Tibial nerve (tissue), 4 donors: ENCODE measurements at regions not wholly inside any gene's neighbourhood (a gene's known extent, or its start where the extent isn't known, plus 50 kb on each side); places are given as distances from the start of the nearest gene placed in this dataset.
"Not testable (repeated sequence)": the region's sequence is repeated elsewhere in the genome, so short reads cannot be mapped to it uniquely, and the experiment has no call there.

Experiments used
- DNase-seq, 2 donors: peaks; one replicate each; pipeline ENCODE4 v3.0.0-alpha.2; 2019; ENCODE audit warnings: low spot score in 2 of 2
- H3K27ac ChIP-seq, 4 donors: fragments of 200-600 bp; sonication (generic) in 3 of 4; one replicate each; pipeline ENCODE4 v1.5.1; 2017 to 2019; ENCODE audit warnings: mild to moderate bottlenecking in 1 of 4
- H3K27me3 ChIP-seq, 2 donors: fragments of 200-600 bp; sonication (generic) in 1 of 2; one replicate each; pipeline versions ENCODE4 v1.5.1 to v1.6.0; 2017 to 2019
- H3K36me3 ChIP-seq, 3 donors: fragments of 200-600 bp; sonication (generic); one replicate each; pipeline ENCODE4 v1.5.1; 2018 to 2019
- H3K4me1 ChIP-seq, 4 donors: fragments of 200-600 bp; sonication (generic) in 3 of 4; one replicate each; pipeline ENCODE4 v1.5.1; 2017 to 2019
- H3K4me3 ChIP-seq, 4 donors: fragments of 200-600 bp; sonication (generic) in 3 of 4; one replicate each; pipeline ENCODE4 v1.5.1; 2017 to 2019; ENCODE audit warnings: mild to moderate bottlenecking in 1 of 4, moderate library complexity in 1 of 4
- H3K9me3 ChIP-seq, 4 donors: fragments of 200-600 bp; sonication (generic) in 3 of 4; one replicate each; pipeline ENCODE4 v1.5.1; 2017 to 2019
- CTCF ChIP-seq, 5 experiments: fragments of 200-600 bp in 3 of 5; fragments of 450-650 bp in 2 of 5; sonication (generic) in 3 of 5; IDR thresholded peaks; one replicate each; pipeline ENCODE4 v1.5.1; 2016 to 2019; ENCODE audit warnings: antibody characterized with exemption in 5 of 5, mild to moderate bottlenecking in 3 of 5, moderate library complexity in 2 of 5
- EP300 ChIP-seq, 2 donors: sonication (generic); formaldehyde crosslinking; IDR thresholded peaks; one replicate each; pipeline ENCODE4 v1.6.1; 2017; ENCODE audit warnings: antibody characterized with exemption in 2 of 2, mild to moderate bottlenecking in 1 of 2
- POLR2A ChIP-seq, 2 donors: fragments of 450-650 bp; IDR thresholded peaks; one replicate each; pipeline ENCODE4 v1.6.1; 2017; ENCODE audit warnings: antibody characterized with exemption in 2 of 2, mild to moderate bottlenecking in 2 of 2, moderate library complexity in 2 of 2
- WGBS, 2 donors: methylation state at CpG; one replicate each; pipeline ENCODE4 v1.1.5; 2018; 5-methylcytosine and 5-hydroxymethylcytosine counted together

GRCh38 chr14:22249770-22250169 is 339.3 kb downstream of the DAD1 start:
- DNase-seq = no peak
- H3K27ac ChIP-seq = no peak overlapping the region
- no peak for TF ChIP-seq POLR2A (IDR thresholded peaks at IDR 0.05)
- H3K4me1 ChIP-seq = no peaks in the 10 kb centered on the region
- no peaks in the 10 kb centered on the region for H3K36me3 ChIP-seq
- WGBS, 2 donors = 49 to 50% methylated on average over 4 of the region's 4 CpGs
- H3K9me3 ChIP-seq = no peaks in the 10 kb centered on the region
- no peaks in the 10 kb centered on the region for H3K27me3 ChIP-seq
- no peak overlapping the region for H3K4me3 ChIP-seq

- H3K4me3 ChIP-seq = no peak overlapping the region
- no peaks in the 10 kb centered on the region for H3K4me1 ChIP-seq
- 87 to 91% methylated on average over 6 of the region's 6 CpGs for WGBS, 2 donors
- H3K36me3 ChIP-seq = no peaks in the 10 kb centered on the region
- no peak overlapping the region for H3K27ac ChIP-seq
- no peaks in the 10 kb centered on the region for H3K9me3 ChIP-seq
- TF ChIP-seq POLR2A (IDR thresholded peaks at IDR 0.05) (no peak), EP300 (IDR thresholded peaks at IDR 0.05) (no peak), CTCF (IDR thresholded peaks at IDR 0.05) (no peak)
- no peak for DNase-seq
- H3K27me3 ChIP-seq = no peaks in the 10 kb centered on the region
These were observed 344.9 kb downstream of the DAD1 start for GRCh38 chr14:22243971-22244581.

GRCh38 chr14:22238320-22238719 is 350.7 kb downstream of the DAD1 start:
- H3K4me1 ChIP-seq = not testable (repeated sequence)

GRCh38 chr14:22233377-22233776 is 355.6 kb downstream of the DAD1 start:
- Histone ChIP-seq H3K36me3 (no peaks in the 10 kb centered on the region), H3K4me3 (no peak overlapping the region), H3K9me3 (peaks cover 0 to 12% (median 0%) of the 10 kb centered on the region in 4 donors), H3K27ac (no peak overlapping the region), H3K27me3 (no peaks in the 10 kb centered on the region), H3K4me1 (no peaks in the 10 kb centered on the region)
- no peak for DNase-seq
- TF ChIP-seq POLR2A (IDR thresholded peaks at IDR 0.05) (no peak), CTCF (IDR thresholded peaks at IDR 0.05) (no peak), EP300 (IDR thresholded peaks at IDR 0.05) (no peak)

More at GRCh38 chr14:22238320-22238719, 350.7 kb downstream of the DAD1 start:
- 72 to 74% methylated on average over 3 of the region's 3 CpGs for WGBS, 2 donors
- H3K9me3 ChIP-seq, H3K27ac ChIP-seq, H3K4me3 ChIP-seq, H3K27me3 ChIP-seq, H3K36me3 ChIP-seq, DNase-seq: not testable (repeated sequence)

- Histone ChIP-seq H3K4me1 (no peaks in the 10 kb centered on the region), H3K27ac (no peak overlapping the region), H3K36me3 (no peaks in the 10 kb centered on the region), H3K27me3 (no peaks in the 10 kb centered on the region), H3K9me3 (peaks cover 0 to 12% (median 0%) of the 10 kb centered on the region in 4 donors), H3K4me3 (no peak overlapping the region)
- DNase-seq = no peak
- no peak for TF ChIP-seq POLR2A (IDR thresholded peaks at IDR 0.05)
- no peak for TF ChIP-seq EP300 (IDR thresholded peaks at IDR 0.05)
- TF ChIP-seq CTCF (IDR thresholded peaks at IDR 0.05) = no peak
- 56 to 93% methylated on average over 2 of the region's 2 CpGs for WGBS, 2 donors
These were observed 356.1 kb downstream of the DAD1 start for GRCh38 chr14:22232933-22233332.

GRCh38 chr14:22232486-22232885 is 356.5 kb downstream of the DAD1 start:
- H3K4me3 ChIP-seq = no peak overlapping the region
- no peak for DNase-seq
- H3K9me3 ChIP-seq = peaks cover 0 to 12% (median 0%) of the 10 kb centered on the region in 4 donors
- H3K27ac ChIP-seq = no peak overlapping the region
- no peaks in the 10 kb centered on the region for H3K4me1 ChIP-seq
- no peak for TF ChIP-seq EP300 (IDR thresholded peaks at IDR 0.05)
- TF ChIP-seq CTCF (IDR thresholded peaks at IDR 0.05) = no peak
- no peak for TF ChIP-seq POLR2A (IDR thresholded peaks at IDR 0.05)
- no peaks in the 10 kb centered on the region for H3K36me3 ChIP-seq
- H3K27me3 ChIP-seq = no peaks in the 10 kb centered on the region
